Heart left ventricle (tissue), 16 donors: ENCODE measurements at regions not wholly inside any gene's neighbourhood (a gene's known extent, or its start where the extent isn't known, plus 50 kb on each side); places are given as distances from the start of the nearest gene placed in this dataset.

Experiments
- ATAC-seq, 4 donors: fragments of 200-7000 bp; cut with Tn5 transposase; one replicate each; pipeline ENCODE4 v1.9.1; 2020 to 2022; ENCODE audit warnings: moderate library complexity in 4 of 4, mild to moderate bottlenecking in 3 of 4, moderate number of reproducible peaks in 1 of 4
- DNase-seq, 5 donors: peaks; one replicate each; pipeline ENCODE4 v3.0.0-alpha.2; 2020
- H3K27ac ChIP-seq, 12 donors: fragments of 200-600 bp; sonication (generic) in 4 of 12; one replicate each; pipeline versions ENCODE4 v1.5.0 to v1.8.0; 2016 to 2022; ENCODE audit warnings: mild to moderate bottlenecking in 2 of 12
- H3K27me3 ChIP-seq, 9 donors: fragments of 200-600 bp; sonication (generic) in 2 of 9; one replicate each; pipeline versions ENCODE4 v1.5.1 to v1.8.0; 2016 to 2022; ENCODE audit warnings: mild to moderate bottlenecking in 3 of 9
- H3K36me3 ChIP-seq, 9 donors: fragments of 200-600 bp; sonication (generic) in 2 of 9; one replicate each; pipeline versions ENCODE4 v1.5.0 to v1.8.0; 2018 to 2022; ENCODE audit warnings: mild to moderate bottlenecking in 2 of 9
- H3K4me1 ChIP-seq, 12 donors: fragments of 200-600 bp; sonication (generic) in 4 of 12; one replicate each; pipeline versions ENCODE4 v1.5.0 to v1.8.0; 2016 to 2022; ENCODE audit warnings: mild to moderate bottlenecking in 3 of 12
- H3K4me3 ChIP-seq, 12 donors: fragments of 200-600 bp; sonication (generic) in 4 of 12; one replicate each; pipeline versions ENCODE4 v1.5.0 to v1.8.0; 2017 to 2022; ENCODE audit warnings: mild to moderate bottlenecking in 9 of 12, moderate library complexity in 4 of 12
- H3K9me3 ChIP-seq, 12 donors: fragments of 200-600 bp; sonication (generic) in 4 of 12; one replicate each; pipeline versions ENCODE4 v1.5.0 to v1.8.0; 2016 to 2022; ENCODE audit warnings: mild to moderate bottlenecking in 1 of 12
- POLR2A ChIP-seq, 2 donors: fragments of 450-650 bp; IDR thresholded peaks; one replicate each; pipeline ENCODE4 v1.6.1; 2017; ENCODE audit warnings: antibody characterized with exemption in 2 of 2, mild to moderate bottlenecking in 2 of 2, moderate library complexity in 2 of 2
- WGBS, 4 donors: extraction: QIAGEN DNeasy Blood & Tissue Kit in 2 of 4; methylation state at CpG; one replicate each; pipeline versions ENCODE4 v1.1.5 to v1.1.7; 2013 to 2018; 5-methylcytosine and 5-hydroxymethylcytosine counted together
- intact Hi-C, 10 donors: fragments of 100-400 bp; cut with DNase I; formaldehyde crosslinking; loops; one replicate each; pipeline versions ENCODE4 v1.11.1 to v1.14.2; 2022
- TF ChIP-seq, protein P1 (sequence below), 12 donors: fragments of 200-600 bp; sonication (generic) in 4 of 12; IDR thresholded peaks; one replicate each; pipeline versions ENCODE4 v1.5.0 to v1.8.0; 2018 to 2022; ENCODE audit warnings: antibody characterized with exemption in 12 of 12, mild to moderate bottlenecking in 5 of 12
- donor health status: ischemic (EF 13 %, LVEDD 7.1; RV severe dilation, severe dysfunction).
- donor health status: healthy with polysubstance abuse.
- donor health status: DM: no; HTN: yes; CAD: no.
- donor health status: DM: no; HTN: no; CAD: no.
- donor health status: ischemic (EF 25% LVEDD 6.9; RV normal size, moderate dysfunction).
- donor health status: ischemic (EF 25% LVEDD 5.7; RV mildly dilated, moderate dysfunction).
- donor health status: healthy.
- donor health status: DM: yes; HTN: yes; CAD: no.
- donor health status: ischemic (EF 35%, LVEDD 5.7; RV mildly dilated, moderate dysfunction).
- donor health status: nonischemic (EF 11% LVEDD 7.7; RV severe dilation, severe dysfunction).
- donor health status: DM: yes; HTN: yes; CAD: no.
- donor health status: PGD.
- donor health status: ischemic (EF 29% LVEDD 5.4; RV normal size, mild dysfunction).
- donor health status: nonischemic (EF 23%, LVEDD 6.1; RV moderate dilation, normal function).

DNA sequence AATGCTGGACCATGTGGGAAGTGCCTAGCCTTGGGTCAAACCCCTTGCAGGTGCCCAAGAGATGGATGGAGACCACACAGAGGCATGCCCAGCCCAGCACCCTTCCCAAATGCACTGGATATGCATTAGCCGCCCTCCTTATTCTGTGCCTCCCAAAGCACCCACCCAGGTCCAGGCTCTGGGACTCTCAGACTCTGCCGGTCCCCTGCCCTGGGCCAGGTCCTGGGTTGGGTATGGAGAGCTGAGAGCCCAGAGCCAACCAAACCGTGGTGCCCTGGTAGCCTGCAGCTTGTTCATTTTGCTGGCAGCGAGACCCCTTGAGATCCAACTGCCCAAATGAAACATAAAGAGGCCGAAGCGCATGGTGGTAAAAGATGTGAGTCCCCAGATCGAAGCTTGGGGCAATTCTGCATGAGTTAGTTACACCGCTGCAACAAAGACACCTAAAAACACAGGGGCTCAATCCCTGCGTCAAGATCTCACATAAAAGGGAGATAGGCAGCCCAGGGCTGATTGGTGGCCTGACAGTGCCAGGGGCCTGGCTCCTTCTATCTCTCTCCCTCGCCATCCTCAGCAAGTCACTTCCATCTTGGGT is 61.5 kb downstream of the MYEOV start:
- TF ChIP-seq, protein P1, sequence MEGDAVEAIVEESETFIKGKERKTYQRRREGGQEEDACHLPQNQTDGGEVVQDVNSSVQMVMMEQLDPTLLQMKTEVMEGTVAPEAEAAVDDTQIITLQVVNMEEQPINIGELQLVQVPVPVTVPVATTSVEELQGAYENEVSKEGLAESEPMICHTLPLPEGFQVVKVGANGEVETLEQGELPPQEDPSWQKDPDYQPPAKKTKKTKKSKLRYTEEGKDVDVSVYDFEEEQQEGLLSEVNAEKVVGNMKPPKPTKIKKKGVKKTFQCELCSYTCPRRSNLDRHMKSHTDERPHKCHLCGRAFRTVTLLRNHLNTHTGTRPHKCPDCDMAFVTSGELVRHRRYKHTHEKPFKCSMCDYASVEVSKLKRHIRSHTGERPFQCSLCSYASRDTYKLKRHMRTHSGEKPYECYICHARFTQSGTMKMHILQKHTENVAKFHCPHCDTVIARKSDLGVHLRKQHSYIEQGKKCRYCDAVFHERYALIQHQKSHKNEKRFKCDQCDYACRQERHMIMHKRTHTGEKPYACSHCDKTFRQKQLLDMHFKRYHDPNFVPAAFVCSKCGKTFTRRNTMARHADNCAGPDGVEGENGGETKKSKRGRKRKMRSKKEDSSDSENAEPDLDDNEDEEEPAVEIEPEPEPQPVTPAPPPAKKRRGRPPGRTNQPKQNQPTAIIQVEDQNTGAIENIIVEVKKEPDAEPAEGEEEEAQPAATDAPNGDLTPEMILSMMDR (IDR thresholded peaks at IDR 0.05) = no peak
- no peak for TF ChIP-seq POLR2A (IDR thresholded peaks at IDR 0.05)
- no peaks in the 10 kb centered on the region for H3K27me3 ChIP-seq
- H3K4me3 ChIP-seq = no peak overlapping the region
- no peaks in the 10 kb centered on the region for H3K36me3 ChIP-seq
- DNase-seq = no peak
- intact Hi-C loops = no loop called here
- no peak overlapping the region for H3K27ac ChIP-seq
- peaks cover 0 to 9% (median 0%) of the 10 kb centered on the region in 12 donors for H3K4me1 ChIP-seq
- peaks cover 0 to 14% (median 6%) of the 10 kb centered on the region in 12 donors for H3K9me3 ChIP-seq
- 88 to 95% (median 95%) methylated on average over 10 of the region's 10 CpGs for WGBS, 4 donors
- no peak for ATAC-seq

DNA sequence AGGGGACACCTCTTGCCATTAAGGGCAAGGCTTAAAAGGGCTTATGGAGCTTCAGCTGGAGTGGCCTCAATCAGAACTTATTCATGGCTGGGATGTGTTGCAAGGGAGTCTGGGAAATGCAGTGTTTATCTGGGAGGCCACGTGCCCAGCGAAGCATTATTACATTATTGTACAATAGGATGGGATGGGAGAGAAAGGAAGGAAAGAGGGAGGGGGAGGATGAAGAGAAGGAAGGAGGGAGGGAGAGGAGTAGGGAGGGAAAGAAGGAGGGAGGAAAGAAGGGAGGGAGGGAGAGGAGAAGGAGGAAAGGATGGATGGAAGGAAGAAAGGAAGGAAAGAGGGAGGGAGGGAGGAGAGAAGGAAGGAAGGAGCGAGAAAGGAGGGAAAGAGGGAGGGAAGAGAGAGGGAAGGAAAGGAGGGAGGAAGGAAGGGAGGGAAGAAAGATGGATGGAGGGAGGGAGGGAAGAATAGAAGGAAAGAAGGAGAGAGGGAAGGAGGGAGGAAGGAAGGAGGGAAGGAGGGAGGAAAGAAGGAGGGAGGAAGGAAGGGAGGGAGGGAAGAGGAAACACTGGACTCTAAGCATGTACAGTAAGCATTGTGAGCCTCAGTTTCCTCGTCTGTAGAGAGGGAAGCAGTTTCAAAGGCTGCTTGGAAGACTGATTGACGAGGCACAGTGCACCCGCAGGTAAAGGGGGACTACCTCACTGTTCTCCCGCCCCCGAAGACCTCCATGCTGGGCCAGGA is 62.2 kb downstream of the MYEOV start:
- 80 to 89% (median 81%) methylated on average over 8 of the region's 8 CpGs for WGBS, 4 donors
- H3K4me1 ChIP-seq = peaks cover 0 to 9% (median 0%) of the 10 kb centered on the region in 12 donors
- no peak overlapping the region for H3K4me3 ChIP-seq
- no peaks in the 10 kb centered on the region for H3K27me3 ChIP-seq
- DNase-seq (no peak), ATAC-seq (no peak)
- H3K36me3 ChIP-seq = no peaks in the 10 kb centered on the region
- no peak for TF ChIP-seq POLR2A (IDR thresholded peaks at IDR 0.05)
- TF ChIP-seq, protein P1 (IDR thresholded peaks at IDR 0.05) = no peak
- intact Hi-C loops = no loop called here
- peaks cover 0 to 15% (median 6%) of the 10 kb centered on the region in 12 donors for H3K9me3 ChIP-seq
- no peak overlapping the region for H3K27ac ChIP-seq

DNA sequence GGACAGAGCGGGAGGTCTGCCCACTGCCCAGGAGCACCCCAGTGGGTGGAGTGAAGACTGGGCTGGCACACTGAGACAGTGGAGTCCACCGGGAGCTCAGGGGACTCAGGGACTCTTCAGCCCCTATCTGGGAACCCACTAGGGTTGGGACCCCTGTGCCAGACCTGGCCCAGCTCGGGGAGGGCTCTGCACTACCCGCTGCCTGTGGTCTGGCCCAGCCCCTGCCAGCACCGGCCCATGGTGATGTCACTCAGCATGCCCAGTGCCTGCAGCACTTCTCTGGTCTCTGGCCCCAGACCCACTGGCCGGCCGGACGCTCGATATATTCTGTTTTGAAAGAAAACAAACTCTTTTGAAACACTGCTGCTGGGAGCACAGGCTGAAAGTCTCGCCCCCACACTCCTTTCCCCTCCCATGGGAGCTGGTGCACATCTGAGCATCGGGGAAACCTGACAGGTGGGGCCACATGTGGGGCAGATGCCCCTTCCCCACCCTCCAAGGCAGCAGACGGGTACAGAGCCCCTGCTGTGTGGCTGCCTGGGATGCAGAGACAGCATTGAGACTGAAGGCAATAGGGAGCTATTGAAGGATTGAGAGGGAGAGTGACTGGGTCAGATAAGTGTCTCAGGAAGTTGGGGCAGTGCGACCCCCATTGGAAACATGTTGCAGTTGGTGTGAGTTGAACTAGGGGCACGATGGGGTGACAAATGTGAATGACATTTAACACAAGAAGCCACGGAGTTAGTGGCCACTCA is 62.9 kb downstream of the MYEOV start:
- WGBS, 4 donors = 66 to 93% (median 83%) methylated on average over 12 to 15 of the region's 15 CpGs
- H3K27me3 ChIP-seq = no peaks in the 10 kb centered on the region
- peaks cover 0 to 15% (median 6%) of the 10 kb centered on the region in 12 donors for H3K9me3 ChIP-seq
- ATAC-seq (no peak), DNase-seq (no peak)
- H3K4me3 ChIP-seq = no peak overlapping the region
- intact Hi-C loops = no loop called here
- no peak overlapping the region for H3K27ac ChIP-seq
- TF ChIP-seq POLR2A (IDR thresholded peaks at IDR 0.05) = no peak
- TF ChIP-seq, protein P1 (IDR thresholded peaks at IDR 0.05) = no peak
- peaks cover 0 to 9% (median 0%) of the 10 kb centered on the region in 12 donors for H3K4me1 ChIP-seq
- H3K36me3 ChIP-seq = no peaks in the 10 kb centered on the region
